ENCODE measurements at regions not wholly inside any gene's neighbourhood (a gene's known extent, or its start where the extent isn't known, plus 50 kb on each side); places are given as distances from the start of the nearest gene placed in this dataset.
"Not testable (repeated sequence)": the region's sequence is repeated elsewhere in the genome, so short reads cannot be mapped to it uniquely, and the experiment has no call there.

DNA sequence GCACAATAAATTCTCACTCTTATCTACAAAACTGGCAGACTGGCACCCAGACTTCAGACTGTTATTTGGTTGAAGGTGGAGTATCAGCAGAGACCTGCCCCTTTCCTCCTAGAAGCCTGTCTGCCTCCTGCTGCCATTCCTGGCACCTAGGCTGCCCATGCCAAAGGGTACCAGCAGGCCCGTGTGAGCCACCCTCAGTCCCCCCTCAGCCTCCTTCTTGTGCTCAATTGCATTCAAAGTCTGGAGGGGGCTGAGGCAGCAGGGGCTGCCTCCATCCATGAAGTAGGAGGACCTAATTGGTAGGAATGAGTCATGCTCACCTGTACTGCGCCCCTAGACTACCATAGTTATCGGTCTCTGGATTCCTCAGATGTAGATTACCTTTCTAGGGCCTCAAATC is 440.9 kb upstream of the GRM3 start:
- no peak for DNase-seq (ENCODE audit: low read depth)

DNA sequence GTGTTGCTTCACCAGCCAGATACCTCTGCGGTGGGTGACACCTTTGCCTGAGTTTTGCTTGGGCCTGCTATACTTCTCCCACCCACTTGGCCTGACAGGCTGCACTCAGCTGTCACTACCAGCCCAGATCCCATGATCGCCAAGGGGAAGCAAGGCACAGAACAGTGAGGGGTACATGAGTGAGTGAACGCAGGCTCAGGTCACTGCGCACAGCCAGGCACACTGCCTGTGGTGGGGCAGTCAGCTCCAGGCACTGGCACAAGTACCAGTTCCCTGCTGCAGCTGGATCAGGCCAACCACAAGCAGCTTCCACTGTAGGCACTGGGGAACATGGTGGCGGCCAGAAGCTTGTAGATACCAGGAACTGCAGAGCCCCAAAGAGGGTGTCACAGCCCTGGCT is 441.9 kb upstream of the GRM3 start:
- no peak for DNase-seq (ENCODE audit: low read depth)

DNA sequence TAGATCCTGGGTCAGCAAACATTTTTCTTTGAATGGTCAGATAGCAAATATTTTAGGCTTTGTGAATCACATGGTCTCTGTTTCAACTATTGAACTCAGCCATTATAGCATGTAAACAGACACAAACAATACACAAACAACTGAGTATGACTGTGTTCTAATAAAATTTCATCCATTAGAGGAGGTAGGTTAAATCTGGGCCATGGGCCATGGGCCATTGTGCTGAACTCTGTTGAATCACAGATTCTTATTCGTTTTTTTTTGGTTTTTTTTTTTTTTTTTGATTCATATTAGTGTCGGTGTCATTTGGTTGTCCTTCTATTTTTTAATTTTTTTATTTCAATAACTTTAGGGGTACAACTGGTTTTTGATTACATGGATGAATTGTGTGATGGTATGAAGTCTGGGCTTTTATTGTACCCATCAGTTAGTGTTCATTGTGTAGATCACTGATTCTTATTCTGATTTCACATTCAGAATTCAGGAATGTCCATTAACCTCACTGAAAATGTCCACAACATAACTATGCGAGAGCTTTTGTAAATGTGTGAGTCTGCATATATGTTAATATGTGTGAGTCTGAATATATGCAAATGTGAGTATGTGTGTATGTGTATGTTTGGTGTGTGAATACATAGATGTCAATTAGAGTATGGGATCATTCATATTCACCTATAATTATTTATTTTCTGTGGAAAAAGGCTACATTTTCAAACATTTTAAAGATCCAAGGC is 443.7 kb upstream of the GRM3 start:
- DNase-seq (ENCODE audit: low read depth), result no peak

DNA sequence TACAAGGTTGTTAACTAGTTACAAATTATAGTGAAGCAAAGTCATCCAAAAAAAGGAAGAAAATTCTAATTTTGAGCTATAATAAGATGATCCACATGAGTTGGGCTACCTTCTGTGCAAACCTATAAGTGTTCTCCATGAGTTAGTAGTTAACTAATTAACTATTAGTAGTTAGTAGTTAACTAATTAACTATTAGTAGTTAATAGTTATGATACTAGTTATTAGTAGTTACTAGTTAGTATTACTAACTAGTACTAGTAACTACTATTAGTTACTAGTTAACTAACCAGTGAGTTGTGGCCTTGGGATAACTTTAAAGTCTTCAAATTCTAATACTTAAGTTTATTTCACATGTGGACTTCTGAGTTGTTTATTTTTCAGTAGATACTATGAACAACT is 453.4 kb upstream of the GRM3 start:
- DNase-seq (ENCODE audit: low read depth), result no peak

DNA sequence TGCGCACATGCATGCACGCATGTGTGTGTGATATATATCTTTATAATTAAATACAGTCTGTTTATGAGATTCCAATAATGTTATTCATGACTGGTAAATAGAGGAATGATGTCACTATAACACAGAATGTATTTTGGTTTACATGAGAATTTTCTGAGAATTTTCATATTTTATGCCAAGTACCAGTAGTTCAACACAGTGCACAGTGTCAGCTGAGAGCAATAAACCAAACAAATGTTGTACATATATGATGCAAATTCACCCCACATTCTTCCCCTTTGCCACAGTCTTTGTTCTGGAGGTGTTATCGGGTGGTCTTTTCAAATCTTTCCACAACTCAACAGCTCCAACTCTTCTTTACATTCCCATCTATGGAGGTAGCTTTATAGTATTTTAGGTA is 462.2 kb upstream of the GRM3 start:
- DNase-seq (ENCODE audit: low read depth), result no peak

DNA sequence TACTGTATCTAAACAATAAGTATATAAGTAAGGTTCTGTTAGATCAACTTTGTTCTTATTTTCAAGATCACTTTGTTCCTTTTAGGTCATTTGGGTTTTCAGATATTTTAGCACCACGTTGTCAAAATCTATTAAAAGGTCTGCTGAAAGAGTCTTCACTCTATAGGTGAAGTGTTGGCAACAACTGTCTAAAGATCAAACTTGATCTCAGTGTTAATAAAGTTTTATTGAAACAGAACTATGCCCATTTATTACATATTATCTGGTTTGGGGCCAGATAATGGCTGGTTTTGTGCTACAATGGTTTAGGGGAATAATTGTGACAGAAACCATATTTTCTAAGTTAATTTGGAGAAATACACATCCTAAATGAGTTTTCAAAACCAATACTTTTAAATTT is 478.9 kb upstream of the GRM3 start:
- DNase-seq (ENCODE audit: low read depth), result no peak

DNA sequence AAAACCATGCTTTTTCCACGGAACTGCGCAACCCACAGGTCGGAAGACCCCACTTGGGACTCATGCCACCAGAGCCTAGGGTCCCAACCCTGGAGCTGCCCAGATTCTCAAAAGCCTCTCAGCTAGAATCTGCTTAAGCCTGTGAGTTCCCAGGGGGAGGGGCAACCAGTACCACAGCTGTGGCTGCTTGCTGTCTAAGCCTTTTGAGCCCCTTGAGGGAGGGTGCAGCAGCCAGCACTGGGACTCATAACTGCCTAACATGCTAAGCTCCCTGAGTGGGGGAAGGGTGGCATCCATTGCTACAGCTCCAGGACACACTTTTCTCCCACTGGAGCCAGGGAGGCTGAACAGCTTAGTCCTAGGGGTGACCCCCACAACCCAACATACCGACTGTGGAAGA is 485.6 kb upstream of the GRM3 start:
- no peak for DNase-seq (ENCODE audit: low read depth)

DNA sequence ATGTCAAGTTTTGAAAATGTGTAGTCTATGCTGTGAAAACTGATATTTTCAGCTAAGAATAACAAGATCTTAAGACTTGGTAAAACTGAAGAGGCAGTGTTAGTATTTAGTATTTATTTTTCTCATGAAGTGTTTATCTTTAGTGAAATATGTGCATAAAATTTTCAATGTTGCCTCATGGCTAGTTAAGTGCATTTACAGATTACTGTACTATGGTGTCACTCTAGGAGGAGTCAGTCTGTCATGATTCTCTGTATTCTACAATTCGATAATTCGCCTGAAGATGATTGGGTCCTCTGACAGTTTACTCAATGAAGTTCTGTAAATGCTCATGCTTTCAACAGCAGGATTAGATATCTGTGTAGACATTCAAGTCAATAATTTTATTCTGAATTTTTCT is 488.1 kb upstream of the GRM3 start:
- no peak for DNase-seq (ENCODE audit: low read depth)

DNA sequence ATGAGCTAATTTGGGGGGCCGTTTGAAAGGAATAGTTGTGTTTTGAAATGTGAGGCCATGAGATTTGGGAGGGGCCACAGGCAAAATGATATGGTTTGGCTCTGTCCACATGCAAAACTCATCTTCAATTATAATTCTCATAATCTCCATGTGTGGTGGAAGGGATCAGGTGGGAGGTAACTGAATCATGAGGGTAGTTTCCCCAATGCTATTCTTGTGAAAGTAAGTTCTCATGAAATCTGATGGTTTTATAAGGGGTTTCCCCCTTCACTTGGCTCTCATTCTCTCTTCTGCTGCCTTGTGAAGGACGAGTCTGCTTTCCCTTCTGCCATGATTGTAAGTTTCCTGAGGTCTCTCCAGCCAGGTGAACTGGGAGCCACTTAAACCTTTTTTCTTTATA is 490.8 kb upstream of the GRM3 start:
- DNase-seq (ENCODE audit: low read depth), result no peak

DNA sequence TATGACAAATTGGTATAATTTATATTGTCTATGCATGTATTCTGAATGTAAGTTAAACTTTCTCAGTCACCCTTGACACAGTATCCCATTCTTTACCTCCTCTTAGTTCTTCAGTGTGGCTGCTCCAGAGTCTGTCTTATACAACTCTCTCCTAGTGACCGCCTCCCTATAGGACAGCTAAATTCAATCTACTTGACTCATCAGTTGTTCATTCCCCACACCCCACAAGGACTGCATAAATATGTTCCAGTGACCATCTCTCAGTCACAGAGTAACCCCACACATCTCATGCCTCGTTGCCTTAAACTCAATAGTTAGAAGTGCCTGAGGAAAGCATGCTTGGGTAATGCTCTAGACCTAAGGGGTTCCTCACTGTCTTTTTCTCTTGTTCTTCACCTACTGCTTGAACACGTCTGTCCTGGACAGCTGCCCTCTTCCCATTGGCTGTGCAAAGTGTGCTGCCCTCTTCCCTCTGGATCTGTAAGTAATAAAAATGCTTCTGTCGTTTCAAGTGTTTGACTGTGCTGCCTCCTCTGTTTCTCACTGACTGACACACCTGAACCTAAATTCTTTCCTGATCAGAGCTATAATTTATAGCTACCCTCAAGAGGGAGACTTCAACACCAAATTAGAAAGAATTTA is 494.6 kb upstream of the GRM3 start:
- DNase-seq (ENCODE audit: low read depth), result no peak

DNA sequence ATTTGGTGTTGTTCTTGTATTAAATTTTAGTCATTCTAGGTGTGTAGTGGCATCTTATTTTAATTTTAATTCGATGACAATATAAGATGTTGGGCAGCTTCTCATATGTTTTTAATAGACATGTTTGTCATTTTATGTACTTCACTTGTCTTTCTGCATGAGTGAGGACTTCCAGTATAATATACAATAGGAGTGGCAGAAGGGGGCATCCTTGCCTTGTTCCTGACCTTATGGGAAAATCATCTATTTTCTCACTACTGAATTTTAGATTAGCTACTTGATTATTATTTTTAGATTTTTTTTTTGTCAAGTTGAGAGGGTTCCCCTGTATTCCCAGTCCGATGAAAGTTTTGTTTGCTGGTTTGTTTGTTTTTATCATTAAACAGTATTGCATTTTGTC is 495.2 kb upstream of the GRM3 start:
- no peak for DNase-seq (ENCODE audit: low read depth)

DNA sequence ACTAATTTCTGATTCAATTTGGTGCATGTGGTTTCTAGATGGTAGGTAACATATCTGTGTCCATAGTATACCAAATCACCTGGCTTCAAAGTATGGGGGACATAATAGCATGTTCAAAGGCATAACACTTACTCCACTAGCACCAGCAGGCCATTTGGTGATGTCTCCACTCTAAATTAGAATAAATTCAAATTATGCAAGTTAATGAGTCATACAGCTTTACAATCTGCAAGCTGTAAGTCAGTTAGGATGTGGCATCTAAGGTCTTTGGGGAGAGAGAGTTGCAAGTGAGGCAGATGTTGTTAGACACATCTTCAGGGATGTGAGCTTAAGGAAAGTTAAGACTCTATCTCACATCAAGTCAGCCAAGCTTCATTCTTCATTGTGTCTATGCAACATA is 506.4 kb upstream of the GRM3 start:
- DNase-seq (ENCODE audit: low read depth), result no peak

DNA sequence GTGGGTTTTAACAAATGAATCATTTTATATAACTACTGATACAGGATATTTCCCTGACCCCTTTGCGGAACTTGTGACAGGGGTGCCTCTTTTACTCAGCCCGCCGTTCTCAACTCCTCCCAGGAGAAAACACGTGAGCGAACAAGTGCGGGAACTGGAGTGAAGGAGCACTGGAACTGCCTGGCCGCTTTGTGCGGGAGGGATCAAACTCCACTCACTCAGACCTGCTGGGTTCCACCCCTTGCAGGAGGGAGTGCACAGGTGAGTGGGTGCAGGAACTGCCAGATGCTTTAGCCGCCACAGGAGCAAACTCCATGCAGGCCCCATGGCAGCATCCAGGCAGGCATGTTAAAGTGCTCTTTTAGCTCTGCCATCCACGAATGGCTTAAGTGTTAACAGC is 513.4 kb upstream of the GRM3 start:
- DNase-seq (ENCODE audit: low read depth), result no peak

DNA sequence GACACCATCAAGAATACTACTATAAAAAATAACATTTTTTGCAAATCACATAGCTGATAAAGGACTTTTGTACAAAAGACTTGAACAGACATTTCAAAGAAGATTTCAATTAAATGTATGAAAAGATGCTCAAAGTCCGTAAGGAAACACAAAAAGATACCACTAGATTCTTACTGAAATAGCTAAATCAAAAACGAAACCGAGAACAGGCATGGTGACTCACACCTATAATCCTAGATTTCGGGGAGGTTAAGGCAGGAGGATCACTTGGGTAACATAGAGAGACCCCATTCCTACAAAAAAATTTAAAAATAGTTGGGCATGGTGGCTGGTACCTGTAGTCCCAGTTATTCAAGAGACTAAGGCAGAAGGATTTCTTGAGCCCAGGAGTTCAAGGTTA is 520.2 kb upstream of the GRM3 start:
- no peak for DNase-seq (ENCODE audit: low read depth)

DNA sequence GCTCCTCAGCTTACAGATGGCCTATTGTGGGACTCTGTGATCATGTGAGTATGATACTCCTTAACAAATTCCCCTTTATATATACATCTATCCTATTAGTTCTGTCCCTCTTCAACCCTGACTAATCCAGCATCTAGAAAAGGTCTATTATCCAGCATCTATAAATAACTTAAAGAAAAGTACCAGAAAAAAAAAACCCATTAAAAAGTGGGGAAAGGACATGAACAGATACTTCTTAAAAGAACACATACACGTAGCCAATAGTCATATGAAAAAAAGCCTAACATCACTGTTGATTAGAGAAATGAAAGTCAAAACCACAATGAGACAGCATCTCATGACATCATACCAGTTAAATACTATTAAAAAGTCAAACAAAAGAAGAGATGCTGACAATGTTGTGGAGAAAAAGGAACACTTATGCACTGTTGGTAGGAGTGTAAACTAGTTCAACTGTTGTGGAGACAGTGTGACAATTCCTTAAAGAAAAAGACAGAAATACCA is 549.5 kb upstream of the GRM3 start:
- no peak for DNase-seq (ENCODE audit: low read depth)

DNA sequence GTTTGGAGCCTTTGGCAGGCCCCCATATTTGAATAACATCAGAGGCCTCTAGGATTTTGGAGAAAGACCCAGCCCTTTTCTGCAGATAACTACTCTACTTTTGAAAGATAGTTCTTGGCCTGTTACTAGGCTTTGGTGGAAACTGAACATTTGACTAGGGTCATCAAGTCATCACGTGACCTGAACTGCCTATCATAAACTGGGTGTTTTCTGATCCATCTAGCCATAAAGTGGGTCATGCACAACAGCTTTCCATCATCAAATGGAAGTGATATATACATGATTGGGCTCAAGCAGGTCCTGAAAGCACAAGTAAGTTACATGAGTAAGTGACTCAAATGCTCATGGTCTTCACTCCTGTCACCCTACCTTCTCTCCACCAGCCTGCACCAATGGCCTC is 552.3 kb upstream of the GRM3 start:
- DNase-seq (ENCODE audit: low read depth), result no peak

DNA sequence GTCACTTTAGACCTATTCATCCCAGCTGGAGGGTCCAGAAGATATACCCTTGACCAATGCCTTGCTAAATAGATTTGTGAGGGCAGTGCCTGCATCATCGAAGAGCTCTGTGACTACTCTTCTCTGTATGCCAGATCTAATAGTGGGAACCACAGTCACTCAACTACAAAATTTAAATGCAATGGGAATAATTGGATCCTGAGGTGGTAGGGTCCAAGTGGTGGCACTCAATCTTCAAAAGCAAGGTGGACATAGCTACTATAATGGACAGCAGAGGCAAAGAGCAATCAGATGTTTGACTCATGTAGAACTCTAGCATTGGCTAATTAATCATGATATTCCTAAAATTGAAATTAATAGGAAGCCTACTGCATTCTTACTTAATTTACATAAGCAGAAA is 554.3 kb upstream of the GRM3 start:
- DNase-seq (ENCODE audit: low read depth), result no peak

DNA sequence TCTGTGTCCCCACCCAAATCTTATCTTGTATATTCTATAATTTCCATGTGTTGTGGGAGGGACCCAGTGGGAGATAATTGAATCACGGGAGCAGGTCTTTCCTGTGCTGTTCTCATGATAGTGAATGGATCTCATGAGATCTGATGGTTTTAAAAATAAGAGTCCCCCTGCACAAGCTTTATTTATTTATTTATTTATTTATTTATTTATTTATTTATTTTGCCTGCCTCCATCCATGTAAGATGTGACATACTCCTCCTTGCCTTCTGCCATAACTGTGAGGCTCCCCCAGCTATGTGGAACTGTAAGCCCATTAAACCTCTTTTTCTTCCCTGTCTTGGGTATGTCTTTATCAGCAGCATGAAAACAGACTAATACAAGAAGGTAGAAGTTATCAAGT is 579.1 kb upstream of the GRM3 start:
- DNase-seq (ENCODE audit: low read depth), result not testable (repeated sequence)

DNA sequence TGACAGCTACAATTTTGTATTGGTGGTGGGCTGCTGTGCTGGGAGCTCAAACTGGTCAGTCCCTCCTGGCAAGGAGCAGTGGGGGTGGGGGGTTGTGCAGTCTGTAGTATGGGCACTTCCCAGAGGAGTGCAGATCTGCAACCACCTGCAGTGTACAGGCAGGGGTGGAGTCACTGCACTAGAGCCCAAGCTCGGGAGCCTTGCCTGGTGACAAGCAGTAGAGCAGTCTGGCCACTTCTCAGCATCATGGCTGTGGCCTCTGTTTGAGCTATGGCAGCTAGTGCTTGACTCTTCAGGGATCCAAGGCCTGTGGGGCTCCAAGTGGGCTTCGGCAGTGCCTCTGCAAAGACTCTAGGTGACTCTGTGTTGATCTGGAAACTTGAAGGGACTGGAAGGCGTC is 585.1 kb upstream of the GRM3 start:
- no peak for DNase-seq (ENCODE audit: low read depth)

DNA sequence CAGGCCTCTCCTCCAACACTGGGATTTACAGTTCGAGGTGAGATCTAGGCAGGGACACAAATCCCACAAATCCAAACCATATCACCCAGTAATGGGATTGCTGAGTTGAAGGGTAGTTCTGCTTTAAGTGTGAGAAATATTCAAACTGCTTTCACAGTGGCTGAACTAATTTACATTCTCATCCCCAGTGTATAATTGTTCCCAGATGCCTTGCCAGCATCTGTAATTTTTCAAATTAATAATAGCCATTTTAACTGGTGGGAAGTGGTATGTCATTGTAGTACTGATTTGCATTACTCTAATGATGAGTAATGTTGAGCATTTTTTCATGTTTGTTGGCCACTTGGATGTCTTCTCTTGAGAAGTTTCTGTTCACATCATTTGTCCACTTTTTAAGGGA is 592.8 kb upstream of the GRM3 start:
- no peak for DNase-seq (ENCODE audit: low read depth)

DNA sequence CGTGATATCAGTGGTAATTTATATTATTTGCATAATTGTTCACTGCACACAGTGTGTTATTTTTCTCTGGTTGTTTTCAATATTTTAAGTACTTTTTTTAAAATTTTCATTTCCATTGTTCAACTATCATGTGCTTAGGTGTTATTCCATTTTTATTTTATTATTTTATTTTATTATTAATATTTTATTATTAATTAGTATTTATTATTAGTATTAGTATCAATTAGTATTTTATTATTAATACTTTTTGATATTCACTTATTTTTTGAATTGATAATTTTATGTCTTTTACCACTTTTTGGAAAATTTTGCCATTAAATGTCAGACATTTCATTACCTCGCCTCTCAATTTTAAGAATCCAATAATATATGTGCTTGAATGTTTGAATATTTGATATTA is 593.8 kb upstream of the GRM3 start:
- no peak for DNase-seq (ENCODE audit: low read depth)

DNA sequence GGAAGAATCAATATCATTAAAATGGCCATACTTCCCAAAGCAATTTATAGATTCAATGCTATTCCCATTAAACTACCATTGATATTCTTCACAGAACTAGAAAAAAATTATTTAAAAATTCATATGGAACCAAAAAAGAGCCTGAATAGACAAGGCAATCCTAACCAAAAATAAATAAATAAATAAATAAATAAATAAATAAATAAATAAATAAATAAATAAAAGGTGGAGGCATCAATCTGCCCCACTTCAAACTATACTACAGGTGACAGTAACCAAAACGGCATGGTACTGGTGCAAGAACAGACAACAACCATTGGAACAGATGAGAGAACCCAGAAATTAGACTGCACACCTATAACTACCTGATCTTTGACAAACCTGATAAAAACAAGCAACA is 598.5 kb upstream of the GRM3 start:
- DNase-seq (ENCODE audit: low read depth), result not testable (repeated sequence)

DNA sequence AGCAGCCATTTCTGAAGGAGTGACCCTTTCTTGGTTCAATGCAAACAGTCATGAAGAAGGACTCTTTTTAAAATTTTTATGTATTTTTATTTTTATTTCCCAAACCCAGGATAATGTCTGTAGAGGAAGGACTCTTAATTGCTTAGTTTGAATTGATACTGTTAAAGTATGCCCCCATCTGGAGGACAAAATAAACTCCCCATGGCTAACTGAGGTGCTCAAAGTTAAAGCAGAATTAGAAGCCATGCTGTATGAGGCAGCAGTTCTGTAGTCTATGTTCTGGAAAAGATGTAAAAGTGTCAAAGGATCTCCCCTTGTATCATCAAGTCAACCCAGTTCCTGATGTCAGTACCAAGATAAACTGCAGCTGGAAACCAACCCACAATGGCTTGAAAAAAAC is 617.9 kb upstream of the GRM3 start:
- DNase-seq (ENCODE audit: low read depth), result no peak

DNA sequence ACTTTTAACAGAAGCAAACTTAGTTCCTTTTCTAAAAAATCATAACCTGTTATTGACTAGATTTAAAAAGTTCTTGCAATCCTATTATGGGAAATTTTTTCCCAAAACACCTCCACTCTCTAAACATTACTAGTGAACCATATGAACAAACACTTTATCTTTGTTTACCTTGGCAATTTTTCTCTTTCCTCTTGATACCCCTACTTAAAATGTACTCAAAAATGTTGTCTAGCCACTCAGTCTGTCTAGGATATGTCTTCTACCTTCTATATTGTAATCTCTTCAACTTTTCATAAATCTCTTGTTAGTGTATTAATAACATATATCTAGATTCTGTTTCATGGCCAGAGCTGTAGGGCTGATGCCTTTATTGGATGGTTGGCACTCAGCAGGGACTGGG is 630.0 kb upstream of the GRM3 start:
- no peak for DNase-seq (ENCODE audit: low read depth)

Measured in T follicular helper cell (primary cell).